ENCODE measurements at regions not wholly inside any gene's neighbourhood (a gene's known extent, or its start where the extent isn't known, plus 50 kb on each side); places are given as distances from the start of the nearest gene placed in this dataset.

GRCh38 chrX:18102006-18102405 lies 118.7 kb downstream of the BEND2 start:
- no peak for TF ChIP-seq POLR2A (IDR thresholded peaks at IDR 0.05)
- TF ChIP-seq, protein P1, sequence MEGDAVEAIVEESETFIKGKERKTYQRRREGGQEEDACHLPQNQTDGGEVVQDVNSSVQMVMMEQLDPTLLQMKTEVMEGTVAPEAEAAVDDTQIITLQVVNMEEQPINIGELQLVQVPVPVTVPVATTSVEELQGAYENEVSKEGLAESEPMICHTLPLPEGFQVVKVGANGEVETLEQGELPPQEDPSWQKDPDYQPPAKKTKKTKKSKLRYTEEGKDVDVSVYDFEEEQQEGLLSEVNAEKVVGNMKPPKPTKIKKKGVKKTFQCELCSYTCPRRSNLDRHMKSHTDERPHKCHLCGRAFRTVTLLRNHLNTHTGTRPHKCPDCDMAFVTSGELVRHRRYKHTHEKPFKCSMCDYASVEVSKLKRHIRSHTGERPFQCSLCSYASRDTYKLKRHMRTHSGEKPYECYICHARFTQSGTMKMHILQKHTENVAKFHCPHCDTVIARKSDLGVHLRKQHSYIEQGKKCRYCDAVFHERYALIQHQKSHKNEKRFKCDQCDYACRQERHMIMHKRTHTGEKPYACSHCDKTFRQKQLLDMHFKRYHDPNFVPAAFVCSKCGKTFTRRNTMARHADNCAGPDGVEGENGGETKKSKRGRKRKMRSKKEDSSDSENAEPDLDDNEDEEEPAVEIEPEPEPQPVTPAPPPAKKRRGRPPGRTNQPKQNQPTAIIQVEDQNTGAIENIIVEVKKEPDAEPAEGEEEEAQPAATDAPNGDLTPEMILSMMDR (IDR thresholded peaks at IDR 0.05), result no peak

Data from adrenal gland (tissue), 5 donors.